GM12891 (cell line): ENCODE measurements at regions not wholly inside any gene's neighbourhood (a gene's known extent, or its start where the extent isn't known, plus 50 kb on each side); places are given as distances from the start of the nearest gene placed in this dataset.

Experiments used
- POLR2A ChIP-seq: IDR thresholded peaks from 2 replicates; pipeline ENCODE4 v1.6.1; 2011; ENCODE audit warnings: low read depth, low read length, control low read depth
- POLR2AphosphoS5 ChIP-seq: IDR thresholded peaks from 2 replicates; pipeline ENCODE4 v1.6.1; 2011; ENCODE audit warnings: low read depth, low read length, control low read depth

GRCh38 chr2:6749962-6750361 is 115.7 kb downstream of the CMPK2 start:
- TF ChIP-seq POLR2A: no peak
- TF ChIP-seq POLR2AphosphoS5: no peak
